ENCODE measurements at regions not wholly inside any gene's neighbourhood (a gene's known extent, or its start where the extent isn't known, plus 50 kb on each side); places are given as distances from the start of the nearest gene placed in this dataset.

DNA sequence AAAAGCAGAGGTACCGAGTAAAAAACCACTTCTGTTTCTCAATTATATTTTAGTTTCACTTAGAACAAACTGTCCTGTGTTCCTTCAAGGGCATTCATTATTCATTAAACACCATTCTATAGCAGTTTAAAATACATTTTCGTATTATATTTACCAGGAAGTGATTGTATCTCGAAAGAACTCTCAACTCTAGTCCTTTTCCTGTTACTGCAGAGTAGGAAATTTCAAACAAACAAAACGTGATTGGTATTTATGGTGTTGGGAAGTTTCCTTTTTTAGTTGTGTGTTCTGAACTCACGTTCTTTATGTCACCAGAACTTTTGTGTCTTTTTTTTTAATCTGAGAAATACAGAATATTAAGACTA lies 139.5 kb upstream of the BTBD3 start:
- no peaks in the 10 kb centered on the region for H3K9me3 ChIP-seq (ENCODE audit: control insufficient read depth, low read length)
- no peak for DNase-seq
- H3K27ac ChIP-seq (ENCODE audit: low read length): no peak overlapping the region
- no peaks in the 10 kb centered on the region for H3K27me3 ChIP-seq (ENCODE audit: control insufficient read depth, insufficient read depth)
- intact Hi-C loops (cut with DNase I): no loop called here
- peak overlapping the region; percentile 36 for H3K4me3 ChIP-seq (ENCODE audit: low read length)
- no peak for ATAC-seq
- 25% methylated on average over 5 of the region's 5 CpGs for WGBS
- no peaks in the 10 kb centered on the region for H3K4me1 ChIP-seq (ENCODE audit: control insufficient read depth, insufficient read depth, low read length)

DNA sequence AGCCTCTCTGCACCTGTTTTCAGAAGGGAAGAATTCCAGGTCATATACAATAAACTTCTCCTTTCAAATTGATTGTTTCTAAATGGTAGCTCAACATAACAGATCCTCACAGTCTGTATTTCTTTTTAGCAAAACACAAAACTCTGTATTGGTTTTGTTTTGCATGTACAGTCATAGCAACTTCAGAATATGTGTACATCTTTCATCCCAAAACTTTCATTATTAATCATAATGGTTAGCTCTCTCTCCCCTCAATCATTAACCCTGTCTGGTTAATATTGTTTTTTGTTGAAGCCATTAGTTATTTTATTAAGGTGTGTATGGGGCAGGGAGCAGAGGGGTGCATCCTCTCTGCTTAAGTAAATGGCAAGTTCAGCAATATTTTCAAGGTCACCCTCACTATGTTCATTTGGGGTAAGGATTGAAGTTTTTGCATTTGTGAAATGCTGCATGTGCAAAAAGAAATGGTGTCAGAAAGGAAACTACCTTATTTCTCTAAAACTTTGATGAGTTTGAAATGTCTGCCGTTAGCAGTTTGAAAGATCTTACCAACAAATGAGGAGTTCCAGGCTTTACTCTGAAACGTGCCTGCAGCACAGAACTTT lies 136.8 kb upstream of the BTBD3 start:
- Histone ChIP-seq H3K4me3 (ENCODE audit: low read length) (no peak overlapping the region), H3K27ac (ENCODE audit: low read length) (no peak overlapping the region), H3K27me3 (ENCODE audit: control insufficient read depth, insufficient read depth) (no peaks in the 10 kb centered on the region), H3K9me3 (ENCODE audit: control insufficient read depth, low read length) (no peaks in the 10 kb centered on the region), H3K4me1 (ENCODE audit: control insufficient read depth, insufficient read depth, low read length) (no peaks in the 10 kb centered on the region)
- ATAC-seq (no peak), DNase-seq (no peak)
- intact Hi-C loops (cut with DNase I): no loop called here
- 72% methylated on average over 2 of the region's 2 CpGs for WGBS

DNA sequence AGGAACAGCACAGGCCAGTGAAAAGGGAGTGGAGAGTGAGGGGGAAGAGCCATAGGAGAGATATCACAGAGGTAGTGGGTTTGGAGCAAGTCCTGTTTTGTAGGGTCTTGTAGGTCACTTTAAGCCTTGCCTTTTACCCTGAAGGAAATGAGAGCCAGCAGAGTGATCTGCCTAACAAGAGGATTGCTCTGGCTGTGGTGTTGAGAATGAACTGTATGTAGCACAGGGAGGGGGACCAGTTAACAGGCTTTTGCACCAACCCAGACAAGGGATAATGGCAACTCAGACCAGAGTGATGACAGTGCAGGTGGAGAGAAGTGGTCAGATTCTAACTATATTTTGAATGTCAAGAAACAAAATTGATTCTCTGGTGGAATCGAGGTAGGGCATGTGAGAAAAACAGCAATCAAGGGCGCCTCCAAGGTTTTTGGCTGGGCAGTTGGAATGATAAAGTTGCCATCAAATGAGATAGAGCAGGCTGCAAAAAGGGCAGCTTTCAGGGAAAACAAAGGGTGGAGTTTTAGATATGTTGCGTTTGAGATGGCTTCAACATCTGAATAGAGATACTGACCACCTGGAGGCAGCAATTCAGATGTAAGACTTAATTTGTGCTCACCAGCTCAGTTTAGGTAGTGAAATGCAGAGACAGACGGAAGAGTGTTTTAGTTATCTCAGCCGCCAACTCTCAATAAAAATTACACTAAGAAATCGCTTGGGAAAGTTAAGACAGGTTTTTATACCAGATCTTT lies 134.4 kb upstream of the BTBD3 start:
- DNase-seq: no peak
- H3K27me3 ChIP-seq (ENCODE audit: control insufficient read depth, insufficient read depth): no peaks in the 10 kb centered on the region
- WGBS: 78% methylated on average over 6 of the region's 6 CpGs
- H3K9me3 ChIP-seq (ENCODE audit: control insufficient read depth, low read length): no peaks in the 10 kb centered on the region
- no peaks in the 10 kb centered on the region for H3K4me1 ChIP-seq (ENCODE audit: control insufficient read depth, insufficient read depth, low read length)
- intact Hi-C loops (cut with DNase I): no loop called here
- no peak overlapping the region for H3K4me3 ChIP-seq (ENCODE audit: low read length)
- no peak for ATAC-seq
- no peak overlapping the region for H3K27ac ChIP-seq (ENCODE audit: low read length)

DNA sequence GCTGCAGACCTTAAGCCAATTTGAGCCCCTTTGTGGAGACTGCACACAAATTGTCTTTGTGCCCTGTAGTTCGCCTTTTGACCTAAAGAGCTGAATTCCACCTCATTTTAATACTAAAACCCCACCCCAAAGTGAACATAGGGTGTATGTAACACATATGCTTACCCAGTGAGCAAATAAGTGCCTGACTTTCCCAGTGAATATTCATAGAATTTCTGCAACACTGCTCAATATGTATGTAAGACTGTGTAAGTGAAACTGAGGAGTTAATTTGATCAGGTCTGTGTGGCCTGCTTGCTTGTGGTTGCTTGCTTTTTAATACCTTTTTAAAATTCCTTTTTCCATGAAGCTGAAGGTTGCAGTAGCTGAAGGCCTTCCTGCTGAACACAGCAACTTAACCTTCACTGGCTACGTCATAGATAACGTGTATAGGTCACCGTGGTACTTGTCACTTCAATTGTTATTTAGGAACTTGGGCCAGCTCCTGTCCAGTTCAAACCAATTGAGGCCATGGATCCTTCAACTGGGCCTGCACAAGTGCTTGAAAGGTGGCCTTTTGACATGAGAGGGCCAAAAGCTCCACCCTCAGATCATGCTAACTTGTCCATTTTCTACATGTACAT lies 131.7 kb upstream of the BTBD3 start:
- Histone ChIP-seq H3K27ac (ENCODE audit: low read length) (no peak overlapping the region), H3K27me3 (ENCODE audit: control insufficient read depth, insufficient read depth) (no peaks in the 10 kb centered on the region), H3K9me3 (ENCODE audit: control insufficient read depth, low read length) (no peaks in the 10 kb centered on the region), H3K4me3 (ENCODE audit: low read length) (no peak overlapping the region), H3K4me1 (ENCODE audit: control insufficient read depth, insufficient read depth, low read length) (no peaks in the 10 kb centered on the region)
- WGBS: 72% methylated on average over 4 of the region's 4 CpGs
- DNase-seq (no peak), ATAC-seq (no peak)
- intact Hi-C loops (cut with DNase I): no loop called here

DNA sequence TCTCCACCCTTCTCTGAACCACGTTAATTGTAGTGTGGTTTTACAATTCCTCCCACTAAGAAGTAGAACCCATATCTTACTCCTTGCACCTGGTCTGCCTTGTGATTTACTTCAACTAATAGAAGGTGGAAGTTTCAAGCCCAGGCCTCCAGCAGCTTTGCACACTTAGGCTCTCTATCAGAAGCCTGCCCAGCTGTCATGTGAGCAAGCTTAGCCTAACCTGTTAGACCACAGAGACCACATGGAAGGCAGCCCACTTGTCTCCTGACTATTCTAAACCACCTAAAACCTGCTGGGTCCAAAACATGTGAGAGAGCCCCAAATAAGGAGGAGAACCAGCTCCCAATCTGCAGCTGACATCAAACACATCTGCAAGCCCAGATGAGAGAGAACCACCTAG lies 127.6 kb upstream of the BTBD3 start:
- no peaks in the 10 kb centered on the region for H3K9me3 ChIP-seq (ENCODE audit: control insufficient read depth, low read length)
- DNase-seq: no peak
- intact Hi-C loops (cut with DNase I): no loop called here
- WGBS: 75% methylated on average over 1 of the region's 1 CpG
- H3K27me3 ChIP-seq (ENCODE audit: control insufficient read depth, insufficient read depth): no peaks in the 10 kb centered on the region
- no peak for ATAC-seq
- no peak overlapping the region for H3K27ac ChIP-seq (ENCODE audit: low read length)
- H3K4me3 ChIP-seq (ENCODE audit: low read length): no peak overlapping the region
- no peaks in the 10 kb centered on the region for H3K4me1 ChIP-seq (ENCODE audit: control insufficient read depth, insufficient read depth, low read length)

DNA sequence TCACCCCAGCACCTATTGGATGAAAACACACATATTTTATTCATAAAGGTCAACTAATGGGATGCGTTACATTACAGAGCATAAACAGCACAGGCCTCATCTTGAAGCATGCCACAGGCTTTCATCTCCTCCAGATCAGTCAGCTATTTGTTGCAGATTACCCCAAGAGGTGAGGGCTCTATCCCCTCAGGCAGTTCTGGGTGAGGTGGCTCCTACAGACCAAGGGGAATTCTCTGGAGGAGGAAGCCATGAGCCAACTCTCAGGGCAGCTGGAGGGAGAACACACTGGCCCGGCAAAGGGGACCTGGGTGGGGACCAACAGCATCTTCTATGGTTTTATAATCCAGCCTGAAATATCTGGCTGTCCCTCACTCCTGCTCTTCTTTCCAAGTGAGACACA lies 126.4 kb upstream of the BTBD3 start:
- DNase-seq (no peak), ATAC-seq (no peak)
- Histone ChIP-seq H3K4me1 (ENCODE audit: control insufficient read depth, insufficient read depth, low read length) (no peaks in the 10 kb centered on the region), H3K27ac (ENCODE audit: low read length) (no peak overlapping the region), H3K27me3 (ENCODE audit: control insufficient read depth, insufficient read depth) (no peaks in the 10 kb centered on the region), H3K9me3 (ENCODE audit: control insufficient read depth, low read length) (no peaks in the 10 kb centered on the region), H3K4me3 (ENCODE audit: low read length) (no peak overlapping the region)
- 93% methylated on average over 2 of the region's 2 CpGs for WGBS
- intact Hi-C loops (cut with DNase I): no loop called here

DNA sequence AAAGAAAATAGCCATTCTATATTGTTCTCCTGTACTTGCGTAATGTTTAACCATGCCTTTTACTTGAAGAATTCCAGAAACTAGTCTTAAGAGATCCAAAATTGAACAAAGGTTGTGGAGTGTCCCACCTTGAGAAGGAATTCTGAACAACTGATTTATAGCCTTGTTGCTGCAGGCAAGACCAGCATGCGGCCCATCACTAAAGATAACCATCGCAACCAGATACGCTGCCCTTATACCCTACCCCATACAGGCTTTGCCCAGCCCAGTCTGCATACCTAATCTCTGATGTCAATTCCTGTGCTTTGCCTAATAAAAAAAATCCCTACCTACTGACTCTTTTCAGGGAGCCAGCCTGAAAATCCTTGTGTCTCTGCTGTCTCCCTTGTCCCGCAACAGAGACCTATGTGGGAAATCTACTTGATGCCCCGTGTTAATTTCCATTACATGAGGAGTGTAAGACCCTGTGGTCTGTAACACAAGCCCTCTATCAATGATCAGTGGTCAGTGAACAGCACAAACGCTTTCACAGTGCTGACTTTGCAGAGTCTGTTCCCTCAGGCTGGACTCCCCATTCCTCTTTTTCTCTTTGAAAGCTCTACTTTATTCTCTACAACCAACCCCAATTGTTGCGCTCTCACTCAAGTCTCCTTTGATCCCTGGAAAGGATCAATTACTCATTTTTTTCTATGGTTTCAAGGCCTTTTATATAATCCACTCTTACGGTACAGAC lies 125.7 kb upstream of the BTBD3 start:
- Histone ChIP-seq H3K4me1 (ENCODE audit: control insufficient read depth, insufficient read depth, low read length) (no peaks in the 10 kb centered on the region), H3K9me3 (ENCODE audit: control insufficient read depth, low read length) (no peaks in the 10 kb centered on the region), H3K27me3 (ENCODE audit: control insufficient read depth, insufficient read depth) (no peaks in the 10 kb centered on the region), H3K27ac (ENCODE audit: low read length) (no peak overlapping the region), H3K4me3 (ENCODE audit: low read length) (no peak overlapping the region)
- DNase-seq (no peak), ATAC-seq (no peak)
- intact Hi-C loops (cut with DNase I): no loop called here
- WGBS: 74% methylated on average over 9 of the region's 9 CpGs

DNA sequence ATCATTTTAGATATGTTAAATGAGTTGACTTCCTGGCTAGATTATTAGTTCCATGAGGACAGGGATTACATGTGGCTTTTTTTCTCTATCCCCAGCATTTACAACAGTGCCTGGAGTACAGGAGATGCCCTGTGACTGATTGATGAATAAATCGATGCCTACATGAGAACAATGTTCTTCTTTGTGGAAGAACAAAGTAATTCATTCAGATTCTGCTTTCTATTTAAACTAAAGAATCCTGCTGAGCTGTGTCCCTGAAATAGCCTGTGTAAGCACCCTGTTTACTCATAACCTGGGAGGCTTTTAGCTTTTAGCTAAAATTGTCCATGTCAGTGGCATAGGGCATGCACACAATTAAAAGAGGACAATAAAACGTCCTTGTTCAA lies 125.1 kb upstream of the BTBD3 start:
- DNase-seq: no peak
- H3K9me3 ChIP-seq (ENCODE audit: control insufficient read depth, low read length): no peaks in the 10 kb centered on the region
- no peak overlapping the region for H3K27ac ChIP-seq (ENCODE audit: low read length)
- H3K4me1 ChIP-seq (ENCODE audit: control insufficient read depth, insufficient read depth, low read length): no peaks in the 10 kb centered on the region
- no peak overlapping the region for H3K4me3 ChIP-seq (ENCODE audit: low read length)
- intact Hi-C loops (cut with DNase I): no loop called here
- WGBS: 74% methylated on average over 2 of the region's 2 CpGs
- no peak for ATAC-seq
- no peaks in the 10 kb centered on the region for H3K27me3 ChIP-seq (ENCODE audit: control insufficient read depth, insufficient read depth)

DNA sequence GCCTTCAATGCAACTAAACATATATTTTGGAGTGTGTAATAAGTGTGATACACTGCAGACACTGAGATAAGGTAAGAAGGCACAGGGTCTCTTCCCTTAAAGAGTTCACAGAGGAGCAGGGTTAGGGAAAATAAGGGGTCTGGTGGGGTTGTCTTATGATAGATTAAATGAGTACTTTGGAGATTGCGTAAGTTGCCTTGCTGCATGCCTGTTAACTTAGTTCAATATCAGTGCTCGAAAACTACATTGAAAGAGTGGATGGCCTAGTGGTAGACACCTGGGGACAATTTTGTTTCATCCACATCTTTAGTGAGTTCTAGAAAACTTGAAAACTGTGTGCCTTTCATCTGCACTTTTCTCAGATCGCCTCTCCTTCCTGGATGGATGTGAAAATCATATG lies 123.2 kb upstream of the BTBD3 start:
- H3K9me3 ChIP-seq (ENCODE audit: control insufficient read depth, low read length): no peaks in the 10 kb centered on the region
- intact Hi-C loops (cut with DNase I): no loop called here
- no peaks in the 10 kb centered on the region for H3K4me1 ChIP-seq (ENCODE audit: control insufficient read depth, insufficient read depth, low read length)
- no peak overlapping the region for H3K27ac ChIP-seq (ENCODE audit: low read length)
- no peak overlapping the region for H3K4me3 ChIP-seq (ENCODE audit: low read length)
- DNase-seq: no peak
- H3K27me3 ChIP-seq (ENCODE audit: control insufficient read depth, insufficient read depth): no peaks in the 10 kb centered on the region
- WGBS: 95% methylated on average over 3 of the region's 3 CpGs
- no peak for ATAC-seq

DNA sequence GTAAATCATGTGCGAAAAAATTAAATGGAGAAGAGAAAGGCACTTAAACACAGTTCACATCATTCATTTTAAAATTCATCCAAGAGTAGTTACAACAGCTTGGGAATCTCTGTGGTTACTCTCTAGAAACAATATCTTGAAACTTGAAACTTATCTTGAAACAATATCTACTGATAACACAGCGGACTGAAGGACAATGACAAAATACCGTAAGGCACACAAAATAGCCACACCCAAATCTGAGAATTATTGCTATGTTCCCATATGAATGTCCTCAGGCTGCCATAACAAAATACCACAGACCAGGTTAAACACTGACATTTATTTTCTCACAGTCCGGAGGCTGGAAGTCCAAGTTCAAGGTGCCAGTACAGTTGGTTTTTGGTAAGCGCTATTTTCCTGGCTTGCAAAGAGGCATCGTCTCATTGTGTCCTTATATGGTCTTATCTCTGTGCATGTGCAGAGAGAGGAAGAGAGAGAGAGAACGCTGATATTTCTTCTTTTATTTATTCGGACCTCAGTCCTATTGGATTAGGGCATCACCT lies 122.5 kb upstream of the BTBD3 start:
- H3K9me3 ChIP-seq (ENCODE audit: control insufficient read depth, low read length): no peaks in the 10 kb centered on the region
- intact Hi-C loops (cut with DNase I): no loop called here
- H3K4me1 ChIP-seq (ENCODE audit: control insufficient read depth, insufficient read depth, low read length): no peaks in the 10 kb centered on the region
- no peaks in the 10 kb centered on the region for H3K27me3 ChIP-seq (ENCODE audit: control insufficient read depth, insufficient read depth)
- DNase-seq: no peak
- 85% methylated on average over 8 of the region's 8 CpGs for WGBS
- H3K4me3 ChIP-seq (ENCODE audit: low read length): no peak overlapping the region
- no peak overlapping the region for H3K27ac ChIP-seq (ENCODE audit: low read length)
- ATAC-seq: no peak

DNA sequence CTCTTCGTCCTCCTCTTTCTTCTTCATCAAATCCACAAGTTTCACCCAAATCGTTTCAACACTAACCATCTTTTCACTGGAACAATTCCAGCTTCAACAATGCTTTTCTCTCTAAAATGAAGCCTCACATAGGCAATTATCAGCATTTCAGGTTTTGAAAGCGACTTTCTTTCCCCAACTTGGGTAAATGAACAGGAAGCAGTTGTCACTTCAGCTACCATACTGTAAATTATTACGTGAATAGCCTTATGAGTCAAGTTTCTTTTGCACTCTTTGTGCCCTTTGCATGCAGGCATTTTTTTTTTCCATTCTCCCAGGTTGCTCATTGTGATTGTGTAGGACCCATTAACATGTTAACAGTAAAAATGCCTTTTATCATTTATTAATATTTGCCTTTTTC lies 121.7 kb upstream of the BTBD3 start:
- H3K4me1 ChIP-seq (ENCODE audit: control insufficient read depth, insufficient read depth, low read length): no peaks in the 10 kb centered on the region
- H3K9me3 ChIP-seq (ENCODE audit: control insufficient read depth, low read length): no peaks in the 10 kb centered on the region
- ATAC-seq: no peak
- H3K4me3 ChIP-seq (ENCODE audit: low read length): no peak overlapping the region
- intact Hi-C loops (cut with DNase I): no loop called here
- H3K27ac ChIP-seq (ENCODE audit: low read length): no peak overlapping the region
- 65% methylated on average over 4 of the region's 4 CpGs for WGBS
- no peaks in the 10 kb centered on the region for H3K27me3 ChIP-seq (ENCODE audit: control insufficient read depth, insufficient read depth)
- DNase-seq: no peak

Measured in right cardiac atrium (tissue), 5 donors.